ENCODE measurements at regions not wholly inside any gene's neighbourhood (a gene's known extent, or its start where the extent isn't known, plus 50 kb on each side); places are given as distances from the start of the nearest gene placed in this dataset.

GRCh38 chr10:33092596-33092995 lies 134.6 kb upstream of the ITGB1 start:
- POLR2A ChIA-PET = no interaction called here
- ATAC-seq (no peak), DNase-seq (no peak)
- Mint-ChIP-seq H3K27me3 (peaks cover 2% of the 10 kb centered on the region), H3K27ac (no peak overlapping the region), H3K4me3 (no peak overlapping the region), H3K4me1 (ENCODE audit: low read depth) (peaks cover 4% of the 10 kb centered on the region), H3K9me3 (peaks cover 19% of the 10 kb centered on the region), H3K36me3 (ENCODE audit: low read depth) (peaks cover 9% of the 10 kb centered on the region)
- CTCF ChIA-PET = interaction anchor here (2.6 kb wide), 1 partner anchor 21 kb away, joined by 5 read pairs; no protein-coding TSS in a partner anchor
- intact Hi-C loops (cut with micrococcal nuclease) = no loop called here
- TF ChIP-seq CTCF (IDR thresholded peaks at IDR 0.05) = no peak

- TF ChIP-seq CTCF (IDR thresholded peaks at IDR 0.05) = no peak
- Mint-ChIP-seq H3K9me3 (peaks cover 19% of the 10 kb centered on the region), H3K4me1 (ENCODE audit: low read depth) (peaks cover 14% of the 10 kb centered on the region), H3K36me3 (ENCODE audit: low read depth) (peaks cover 9% of the 10 kb centered on the region), H3K27me3 (peaks cover 2% of the 10 kb centered on the region), H3K4me3 (no peak overlapping the region), H3K27ac (no peak overlapping the region)
- intact Hi-C loops (cut with micrococcal nuclease) = no loop called here
- ChIA-PET POLR2A (no interaction called here), CTCF (interaction anchor here (1.6 kb wide), 1 partner anchor 102 kb away, joined by 4 read pairs; no protein-coding TSS in a partner anchor)
- ATAC-seq (no peak), DNase-seq (no peak)
These were observed 133.2 kb upstream of the ITGB1 start for GRCh38 chr10:33091201-33091600.

- no peak for ATAC-seq
- no peak overlapping the region for H3K27ac Mint-ChIP-seq
- peaks cover 10% of the 10 kb centered on the region for H3K9me3 Mint-ChIP-seq
- CTCF ChIA-PET = no interaction called here
- no peak for TF ChIP-seq CTCF (IDR thresholded peaks at IDR 0.05)
- DNase-seq = no peak
- H3K27me3 Mint-ChIP-seq = no peaks in the 10 kb centered on the region
- intact Hi-C loops (cut with micrococcal nuclease) = no loop called here
- peaks cover 2% of the 10 kb centered on the region for H3K36me3 Mint-ChIP-seq (ENCODE audit: low read depth)
- no peak overlapping the region for H3K4me3 Mint-ChIP-seq
- peaks cover 14% of the 10 kb centered on the region for H3K4me1 Mint-ChIP-seq (ENCODE audit: low read depth)
- POLR2A ChIA-PET = no interaction called here
These were observed 131.0 kb upstream of the ITGB1 start for GRCh38 chr10:33088990-33089389.

GRCh38 chr10:33087922-33088321 lies 129.9 kb upstream of the ITGB1 start:
- ATAC-seq (peak; percentile 24), DNase-seq (no peak)
- Mint-ChIP-seq H3K9me3 (peaks cover 7% of the 10 kb centered on the region), H3K4me3 (no peak overlapping the region), H3K4me1 (ENCODE audit: low read depth) (peaks cover 14% of the 10 kb centered on the region), H3K36me3 (ENCODE audit: low read depth) (peaks cover 2% of the 10 kb centered on the region), H3K27ac (peak overlapping the region; percentile 11), H3K27me3 (no peaks in the 10 kb centered on the region)
- CTCF ChIA-PET = no interaction called here
- intact Hi-C loops (cut with micrococcal nuclease) = no loop called here
- POLR2A ChIA-PET = no interaction called here
- TF ChIP-seq CTCF (IDR thresholded peaks at IDR 0.05) = no peak

- intact Hi-C loops (cut with micrococcal nuclease) = no loop called here
- Mint-ChIP-seq H3K9me3 (peaks cover 7% of the 10 kb centered on the region), H3K27me3 (no peaks in the 10 kb centered on the region), H3K36me3 (ENCODE audit: low read depth) (peaks cover 2% of the 10 kb centered on the region), H3K4me3 (no peak overlapping the region), H3K4me1 (ENCODE audit: low read depth) (peaks cover 14% of the 10 kb centered on the region), H3K27ac (no peak overlapping the region)
- no peak for TF ChIP-seq CTCF (IDR thresholded peaks at IDR 0.05)
- CTCF ChIA-PET = interaction anchor here (0.9 kb wide), 1 partner anchor 66 kb away, joined by 3 read pairs; no protein-coding TSS in a partner anchor
- POLR2A ChIA-PET = interaction anchor here (0.6 kb wide), 1 partner anchor 663 kb away, joined by 3 read pairs; no protein-coding TSS in a partner anchor
- ATAC-seq (no peak), DNase-seq (no peak)
These were observed 129.1 kb upstream of the ITGB1 start for GRCh38 chr10:33087152-33087551.
